Gastrocnemius medialis (tissue), 4 donors: ENCODE measurements at regions not wholly inside any gene's neighbourhood (a gene's known extent, or its start where the extent isn't known, plus 50 kb on each side); places are given as distances from the start of the nearest gene placed in this dataset.

Source experiments
- POLR2A ChIP-seq, 2 donors: fragments of 450-650 bp; IDR thresholded peaks; one replicate each; pipeline ENCODE4 v1.6.1; 2017; ENCODE audit warnings: antibody characterized with exemption in 2 of 2, mild to moderate bottlenecking in 2 of 2, moderate library complexity in 2 of 2
- TF ChIP-seq, protein P1 (sequence below), 5 experiments: fragments of 450-650 bp in 3 of 5; fragments of 200-600 bp in 2 of 5; sonication (generic) in 2 of 5; IDR thresholded peaks in 4 of 5; conservative IDR thresholded peaks in 1 of 5; 1 replicate in 4 of 5; 2 replicates in 1 of 5; pipeline ENCODE4 v1.5.1; 2016 to 2019; ENCODE audit warnings: antibody characterized with exemption in 5 of 5, mild to moderate bottlenecking in 3 of 5, moderate library complexity in 3 of 5

GRCh38 chr18:73708591-73708990 is 439.0 kb downstream of the FBXO15 start:
- TF ChIP-seq, protein P1, sequence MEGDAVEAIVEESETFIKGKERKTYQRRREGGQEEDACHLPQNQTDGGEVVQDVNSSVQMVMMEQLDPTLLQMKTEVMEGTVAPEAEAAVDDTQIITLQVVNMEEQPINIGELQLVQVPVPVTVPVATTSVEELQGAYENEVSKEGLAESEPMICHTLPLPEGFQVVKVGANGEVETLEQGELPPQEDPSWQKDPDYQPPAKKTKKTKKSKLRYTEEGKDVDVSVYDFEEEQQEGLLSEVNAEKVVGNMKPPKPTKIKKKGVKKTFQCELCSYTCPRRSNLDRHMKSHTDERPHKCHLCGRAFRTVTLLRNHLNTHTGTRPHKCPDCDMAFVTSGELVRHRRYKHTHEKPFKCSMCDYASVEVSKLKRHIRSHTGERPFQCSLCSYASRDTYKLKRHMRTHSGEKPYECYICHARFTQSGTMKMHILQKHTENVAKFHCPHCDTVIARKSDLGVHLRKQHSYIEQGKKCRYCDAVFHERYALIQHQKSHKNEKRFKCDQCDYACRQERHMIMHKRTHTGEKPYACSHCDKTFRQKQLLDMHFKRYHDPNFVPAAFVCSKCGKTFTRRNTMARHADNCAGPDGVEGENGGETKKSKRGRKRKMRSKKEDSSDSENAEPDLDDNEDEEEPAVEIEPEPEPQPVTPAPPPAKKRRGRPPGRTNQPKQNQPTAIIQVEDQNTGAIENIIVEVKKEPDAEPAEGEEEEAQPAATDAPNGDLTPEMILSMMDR (IDR thresholded peaks at IDR 0.05 in 4 of 5, conservative IDR thresholded peaks at IDR 0.05 in 1 of 5), result no peak
- TF ChIP-seq POLR2A (IDR thresholded peaks at IDR 0.05), result no peak
